ENCODE measurements at regions not wholly inside any gene's neighbourhood (a gene's known extent, or its start where the extent isn't known, plus 50 kb on each side); places are given as distances from the start of the nearest gene placed in this dataset.

GRCh38 chr4:123841447-123842121, 445.0 kb downstream of the SPRY1 start:
- DNase-seq (ENCODE audit: low read depth): no peak

- no peak for DNase-seq (ENCODE audit: low read depth)
These were observed 446.5 kb downstream of the SPRY1 start for GRCh38 chr4:123843137-123843536.

GRCh38 chr4:123844374-123844773, 447.8 kb downstream of the SPRY1 start:
- DNase-seq (ENCODE audit: low read depth): no peak

- no peak for DNase-seq (ENCODE audit: low read depth)
These were observed 449.5 kb downstream of the SPRY1 start for GRCh38 chr4:123846092-123846491.

- DNase-seq (ENCODE audit: low read depth): no peak
These were observed 450.0 kb downstream of the SPRY1 start for GRCh38 chr4:123846561-123846960.

GRCh38 chr4:123848606-123849005, 452.0 kb downstream of the SPRY1 start:
- DNase-seq (ENCODE audit: low read depth): no peak

- no peak for DNase-seq (ENCODE audit: low read depth)
These were observed 452.9 kb downstream of the SPRY1 start for GRCh38 chr4:123849495-123849894.

- DNase-seq (ENCODE audit: low read depth): no peak
These were observed 454.9 kb downstream of the SPRY1 start for GRCh38 chr4:123851521-123851920.

GRCh38 chr4:123853651-123854050, 457.1 kb downstream of the SPRY1 start:
- no peak for DNase-seq (ENCODE audit: low read depth)

- DNase-seq (ENCODE audit: low read depth): peak; percentile 15
These were observed 460.3 kb downstream of the SPRY1 start for GRCh38 chr4:123856689-123857545.

- DNase-seq (ENCODE audit: low read depth): no peak
These were observed 461.9 kb downstream of the SPRY1 start for GRCh38 chr4:123858465-123858864.

GRCh38 chr4:123862812-123863211, 466.2 kb downstream of the SPRY1 start:
- DNase-seq (ENCODE audit: low read depth): no peak

GRCh38 chr4:123866796-123867195, 470.2 kb downstream of the SPRY1 start:
- DNase-seq (ENCODE audit: low read depth): no peak

GRCh38 chr4:123867910-123868587, 471.5 kb downstream of the SPRY1 start:
- DNase-seq (ENCODE audit: low read depth): no peak

- DNase-seq (ENCODE audit: low read depth): no peak
These were observed 473.0 kb downstream of the SPRY1 start for GRCh38 chr4:123869286-123870215.

- DNase-seq (ENCODE audit: low read depth): no peak
These were observed 473.8 kb downstream of the SPRY1 start for GRCh38 chr4:123870216-123870876.

GRCh38 chr4:123871341-123871740, 474.7 kb downstream of the SPRY1 start:
- DNase-seq (ENCODE audit: low read depth): no peak

- no peak for DNase-seq (ENCODE audit: low read depth)
These were observed 477.5 kb downstream of the SPRY1 start for GRCh38 chr4:123874063-123874462.

- no peak for DNase-seq (ENCODE audit: low read depth)
These were observed 479.5 kb downstream of the SPRY1 start for GRCh38 chr4:123876143-123876542.

- no peak for DNase-seq (ENCODE audit: low read depth)
These were observed 480.1 kb downstream of the SPRY1 start for GRCh38 chr4:123876671-123877101.

GRCh38 chr4:123877551-123877950, 481.0 kb downstream of the SPRY1 start:
- peak; percentile 30 for DNase-seq (ENCODE audit: low read depth)
